GM19025 (cell line): ENCODE measurements at regions not wholly inside any gene's neighbourhood (a gene's known extent, or its start where the extent isn't known, plus 50 kb on each side); places are given as distances from the start of the nearest gene placed in this dataset.
A peak's percentile ranks its signal among the peaks of the same experiment; 100 is the strongest.

Source experiments
- ATAC-seq: cut with Tn5 transposase; IDR thresholded peaks from one replicate; pipeline ENCODE4 v1.9.1; 2021; ENCODE audit warnings: mild to moderate bottlenecking, low read depth, moderate library complexity; ENCODE audit not compliant: unreplicated experiment

DNA sequence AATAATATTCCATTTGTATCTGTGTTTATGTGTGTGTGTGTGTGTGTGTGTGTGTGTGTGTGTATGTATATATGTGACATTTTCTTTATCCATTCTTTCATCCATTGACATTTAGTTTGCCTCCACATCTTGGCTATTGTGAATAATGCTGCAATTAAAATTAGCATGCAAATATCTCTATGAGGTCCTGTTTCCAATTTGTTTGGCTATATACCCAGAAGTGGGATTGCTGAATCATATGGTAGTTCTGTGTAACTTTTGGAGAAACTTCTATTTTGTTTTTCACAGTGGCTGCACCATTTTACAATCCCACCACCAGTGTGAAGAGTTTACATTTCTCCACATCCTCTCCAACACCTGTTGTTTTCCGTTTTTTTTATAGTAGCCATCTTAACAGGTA, 53.1 kb downstream of the CH25H start:
- ATAC-seq, result no peak

- no peak for ATAC-seq
Measured at GRCh38 chr10:89153116-89153515, 54.0 kb downstream of the CH25H start.

DNA sequence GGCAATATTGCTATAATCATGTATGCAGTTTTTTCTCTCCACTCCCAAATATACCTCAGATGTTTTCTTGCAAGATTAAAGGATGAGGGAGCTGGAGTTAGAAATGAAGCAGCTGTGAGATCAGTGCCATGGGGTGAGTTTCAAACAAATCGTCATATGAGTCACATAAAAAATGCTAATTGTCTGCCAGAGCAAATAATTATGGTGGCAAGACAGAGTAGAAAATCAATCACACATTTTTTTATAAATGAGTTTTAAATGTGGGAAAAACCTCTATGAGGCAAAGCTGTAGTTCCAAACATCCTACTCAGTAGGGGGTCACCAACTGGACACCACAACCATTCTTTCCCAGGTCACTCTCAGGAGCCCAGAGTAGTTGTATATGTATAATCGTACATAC, 55.3 kb downstream of the CH25H start:
- ATAC-seq, result no peak

DNA sequence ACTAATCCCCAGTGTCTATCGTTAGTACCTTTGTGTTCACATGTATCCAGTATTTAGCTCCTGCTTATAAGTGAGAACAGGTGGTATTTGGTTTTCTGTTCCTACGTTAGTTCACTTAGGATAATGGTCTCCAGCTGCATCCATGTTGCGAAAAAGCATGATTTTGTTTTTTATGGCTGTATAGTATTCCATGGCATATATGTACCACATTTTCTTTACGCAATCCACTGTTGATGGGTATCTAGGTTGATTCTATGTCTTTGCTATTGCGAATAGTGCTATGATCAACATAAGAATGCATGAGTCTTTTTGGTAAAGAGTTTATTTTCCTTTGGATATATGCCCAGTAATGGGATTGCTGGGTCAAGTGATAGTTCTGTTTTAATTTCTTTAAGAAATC, 59.1 kb downstream of the CH25H start:
- no peak for ATAC-seq

- ATAC-seq, result no peak
Measured at GRCh38 chr10:89147256-89147655, 59.9 kb downstream of the CH25H start.

DNA sequence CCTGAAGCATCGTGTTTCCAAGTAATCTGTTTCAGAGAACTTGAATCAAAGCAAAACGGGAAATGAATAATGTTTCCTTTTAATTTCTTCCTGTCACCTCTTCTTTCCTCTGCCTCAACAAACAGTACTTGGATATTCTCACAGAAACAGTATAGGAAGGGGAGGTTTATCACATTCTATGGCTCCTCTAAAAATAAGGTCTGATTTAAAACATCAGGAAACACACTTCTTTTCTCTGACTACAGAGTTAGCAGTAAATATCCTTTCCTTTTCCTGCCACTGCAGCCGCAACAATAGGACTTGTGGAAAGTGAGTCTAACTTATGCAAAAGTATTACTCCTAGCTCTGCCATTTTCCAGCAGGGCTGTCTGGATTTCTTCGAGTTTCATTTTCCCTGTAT, 62.3 kb downstream of the CH25H start:
- ATAC-seq, result no peak

GRCh38 chr10:89142590-89142989, 64.5 kb downstream of the CH25H start:
- ATAC-seq, result no peak

DNA sequence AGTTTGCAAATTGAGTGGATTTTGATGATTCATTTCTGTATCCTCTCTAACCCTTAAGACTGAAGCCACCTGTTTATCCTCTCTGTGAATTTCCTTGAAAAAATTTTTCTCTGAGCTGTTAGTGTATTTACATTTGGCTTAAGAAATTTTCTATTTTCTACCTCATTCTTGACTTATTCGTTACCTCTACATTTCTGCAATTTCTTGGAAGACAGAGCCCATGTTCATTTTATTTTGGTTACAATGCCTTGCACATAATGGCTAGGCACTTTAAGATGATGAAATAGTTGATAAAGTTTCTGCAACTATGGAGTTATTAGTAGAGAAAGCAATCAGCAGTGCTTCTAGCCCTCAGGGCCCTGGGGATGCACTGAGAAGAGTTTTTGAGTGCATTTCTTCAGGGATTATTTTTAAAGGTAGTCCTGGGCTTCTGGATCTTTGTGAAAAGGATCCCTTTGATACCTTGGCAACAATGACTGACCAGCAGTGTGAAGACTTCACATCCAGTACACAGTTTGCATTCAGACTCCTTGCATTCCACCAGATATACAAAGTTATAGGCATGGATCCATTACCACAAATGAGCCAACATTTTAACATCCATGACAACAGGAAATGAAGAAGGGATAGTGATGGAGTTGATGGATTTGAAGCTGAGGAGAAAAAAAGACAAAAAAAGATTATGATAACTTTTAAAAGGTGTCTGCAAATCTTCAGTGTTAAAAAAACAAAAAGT, 68.2 kb downstream of the CH25H start:
- no peak for ATAC-seq

DNA sequence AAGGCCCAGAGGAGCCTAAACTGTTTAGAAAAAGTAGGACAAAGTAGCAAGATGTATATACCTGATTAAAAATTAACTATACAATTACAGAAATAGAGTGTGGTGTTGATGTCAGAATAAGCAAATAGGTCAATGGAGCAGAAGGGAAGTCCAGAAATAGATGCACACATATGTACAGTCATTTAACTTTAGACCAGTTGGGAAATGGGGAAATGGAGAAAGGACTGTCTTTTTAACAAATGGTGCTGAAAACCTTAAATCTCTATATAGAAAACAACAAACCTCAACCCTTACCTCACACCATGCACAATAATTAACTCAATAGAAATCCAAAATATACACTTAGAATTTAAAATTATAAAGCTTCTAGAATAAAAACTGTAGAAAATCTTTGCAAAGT, 72.2 kb downstream of the CH25H start:
- peak; percentile 79 for ATAC-seq

GRCh38 chr10:89129911-89130310, 77.2 kb downstream of the CH25H start:
- ATAC-seq, result no peak

DNA sequence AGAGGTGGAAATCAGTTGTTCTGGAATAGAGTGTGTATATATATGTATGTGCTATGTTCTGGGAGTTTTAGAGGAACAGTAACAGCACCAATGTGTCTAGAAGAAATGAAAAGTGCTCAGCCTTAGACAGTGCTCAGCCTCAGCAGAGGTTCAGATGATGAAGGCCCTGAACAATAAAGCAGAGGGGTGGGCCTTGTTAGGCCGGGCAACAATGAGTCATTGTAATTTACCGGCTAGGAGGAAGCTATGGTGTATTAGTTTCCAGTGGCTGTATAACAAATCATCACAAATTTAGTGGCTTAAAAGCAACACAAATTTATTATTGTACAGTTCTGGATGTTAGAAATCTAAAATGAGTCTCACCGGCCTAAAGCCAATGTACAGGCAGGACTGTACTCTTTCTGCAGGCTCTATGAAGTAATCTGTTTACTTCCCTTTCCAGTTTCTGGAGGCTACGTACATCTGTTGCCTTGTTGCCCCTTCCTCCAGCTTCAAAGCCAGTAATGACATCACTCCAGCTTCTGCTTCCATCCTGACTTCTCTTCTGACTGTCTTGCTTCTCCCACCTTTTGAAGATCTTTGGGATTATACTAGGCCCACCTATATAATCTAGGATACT, 84.6 kb downstream of the CH25H start:
- ATAC-seq, result no peak

DNA sequence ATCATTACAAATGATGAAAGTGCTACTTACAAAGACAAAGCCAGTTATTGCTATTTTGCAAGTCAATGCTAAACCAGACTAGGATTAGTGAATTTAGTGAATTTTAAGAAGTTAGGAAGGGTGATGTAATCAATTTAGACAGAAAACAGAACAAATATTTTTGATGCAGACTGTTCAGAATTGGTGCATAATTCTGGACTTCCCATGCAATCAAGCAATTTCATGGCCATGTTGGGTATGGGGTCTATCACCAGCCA, 85.4 kb downstream of the CH25H start:
- ATAC-seq, result no peak

DNA sequence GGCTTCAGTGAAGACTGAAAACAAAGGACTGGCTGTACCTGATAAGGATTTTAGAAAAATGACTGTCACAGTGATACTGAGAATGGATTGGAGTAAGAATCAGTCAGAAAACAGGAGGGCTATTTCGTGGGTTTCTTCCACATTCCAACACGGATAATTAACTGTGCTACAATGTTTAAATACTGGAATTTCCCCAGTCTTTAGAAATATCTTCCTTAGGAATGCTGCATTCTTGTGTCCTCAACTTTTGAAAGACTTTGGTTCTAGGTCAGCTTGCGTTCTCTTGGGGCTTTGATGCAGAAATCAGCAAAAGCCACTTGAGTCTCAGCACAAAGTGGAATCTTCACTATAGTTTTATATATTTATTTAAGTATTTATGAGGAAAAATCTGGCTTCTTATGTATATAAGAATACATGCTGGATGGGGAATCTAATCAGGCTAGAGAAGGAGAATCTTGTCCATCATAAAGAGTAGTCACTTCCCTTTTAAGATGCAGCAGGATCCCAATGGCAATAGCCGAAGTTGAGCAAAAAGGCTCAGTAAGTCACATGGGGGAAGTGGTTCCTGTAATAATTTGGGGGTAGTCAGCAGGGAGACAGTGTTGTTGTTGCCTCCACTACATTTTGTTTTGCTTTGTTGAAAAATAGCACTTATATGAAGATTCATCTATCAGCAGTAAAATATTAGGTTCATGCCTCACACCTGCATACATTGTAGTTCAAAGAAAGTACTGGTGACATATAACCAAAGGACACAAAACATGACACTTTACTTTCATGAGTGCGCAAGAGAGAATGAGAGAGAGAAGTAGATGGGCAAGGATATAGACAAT, 86.0 kb downstream of the CH25H start:
- no peak for ATAC-seq

- no peak for ATAC-seq
Measured at GRCh38 chr10:89119651-89120050, 87.5 kb downstream of the CH25H start.

GRCh38 chr10:89118091-89118490, 89.0 kb downstream of the CH25H start:
- ATAC-seq, result no peak

DNA sequence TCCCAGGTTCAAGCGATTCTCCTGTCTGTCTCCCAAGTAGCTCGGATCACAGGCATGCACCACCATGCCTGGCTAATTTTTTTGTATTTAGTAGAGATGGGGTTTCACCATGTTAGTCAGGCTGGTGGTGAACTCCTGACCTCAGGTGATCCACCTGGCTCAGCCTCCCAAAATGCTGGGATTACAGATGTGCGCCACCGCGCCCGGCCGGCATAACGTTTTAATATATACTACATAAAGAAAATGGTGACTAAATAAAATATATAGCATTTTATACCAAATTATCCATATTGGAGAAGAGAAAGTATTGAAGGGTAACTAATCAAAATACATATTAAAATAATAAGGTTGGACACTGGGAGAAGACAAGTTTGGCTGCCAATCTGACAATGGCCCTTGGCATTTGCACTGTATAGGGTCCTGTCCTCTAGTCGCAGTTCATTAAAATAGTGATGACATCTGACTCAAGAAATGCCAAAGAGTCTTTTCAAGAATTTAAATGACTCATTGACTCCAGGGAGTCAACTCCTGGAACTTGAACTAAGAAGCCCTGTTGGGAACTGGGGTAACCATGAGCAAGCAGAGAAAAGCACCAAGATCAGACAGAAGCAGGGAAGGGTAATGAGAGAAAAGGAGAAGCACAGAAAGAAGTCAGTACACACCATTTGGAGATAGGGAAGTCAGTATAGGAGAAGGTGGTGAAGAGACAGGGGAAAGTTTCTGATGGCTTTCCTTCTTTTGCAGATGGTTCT, 91.1 kb downstream of the CH25H start:
- ATAC-seq, result no peak

GRCh38 chr10:89114846-89115625, 92.1 kb downstream of the CH25H start:
- no peak for ATAC-seq

- ATAC-seq, result no peak
Measured at GRCh38 chr10:89102735-89103134, 104.4 kb downstream of the CH25H start.

GRCh38 chr10:89101943-89102342, 105.2 kb downstream of the CH25H start:
- no peak for ATAC-seq

DNA sequence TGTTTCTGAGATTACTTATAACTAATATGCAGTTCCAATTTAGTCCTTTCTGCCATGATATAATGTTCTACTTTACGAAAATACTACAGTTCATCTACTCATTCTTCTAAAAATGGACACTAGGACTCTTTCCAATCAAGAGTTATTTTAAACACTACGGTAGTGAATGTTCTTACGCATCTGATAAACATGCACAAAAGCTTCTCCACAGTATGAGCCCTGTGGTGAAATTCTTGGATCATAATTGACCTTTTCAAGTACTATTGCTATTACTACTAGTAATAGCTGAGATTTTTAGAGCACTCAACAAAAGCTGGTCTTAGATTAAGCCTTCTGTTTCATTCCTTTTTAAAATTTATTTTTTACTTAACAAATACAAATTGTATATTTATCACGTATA, 106.4 kb downstream of the CH25H start:
- ATAC-seq, result no peak
